AG20443 (cell line): ENCODE measurements at regions not wholly inside any gene's neighbourhood (a gene's known extent, or its start where the extent isn't known, plus 50 kb on each side); places are given as distances from the start of the nearest gene placed in this dataset.
"Not testable (repeated sequence)": the region's sequence is repeated elsewhere in the genome, so short reads cannot be mapped to it uniquely, and the experiment has no call there.

Experiments
- DNase-seq: peaks from one replicate; pipeline ENCODE4 v3.0.0; 2012; ENCODE audit warnings: low spot score, mixed read lengths

DNA sequence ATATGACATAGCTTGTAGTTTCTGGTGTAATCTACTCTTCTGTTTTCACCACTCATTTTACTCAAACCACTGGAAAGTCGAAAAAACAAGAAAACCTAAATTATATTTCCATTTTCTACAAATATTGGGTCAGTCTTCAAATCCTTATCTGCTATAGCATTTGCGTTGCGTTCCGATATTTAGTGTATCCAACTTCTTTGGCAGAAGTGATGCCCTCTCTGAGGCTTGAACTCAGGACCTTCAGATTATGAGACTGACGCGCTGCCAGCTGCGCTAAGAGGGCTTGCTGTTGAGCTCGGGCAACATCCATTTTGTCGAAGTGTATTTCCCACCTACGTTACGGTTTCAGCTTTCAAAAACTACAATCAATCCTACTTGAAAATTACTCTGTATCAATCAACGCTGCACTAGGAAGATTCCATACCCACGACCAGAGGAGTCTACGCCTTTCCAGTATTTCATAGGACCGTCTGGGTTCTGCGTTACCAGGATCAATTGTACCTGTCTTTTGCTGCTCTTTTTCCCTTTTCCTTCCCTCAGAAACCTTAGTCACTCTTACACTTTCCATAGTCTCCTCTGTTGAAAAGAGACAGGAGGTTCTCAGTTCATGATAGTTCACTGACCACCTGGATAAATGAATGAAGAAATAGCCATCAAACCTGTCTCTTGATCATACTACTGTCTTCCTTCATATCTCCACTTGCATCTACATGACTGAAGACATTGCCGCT is 140.5 kb upstream of the ZNF322 start:
- not testable (repeated sequence) for DNase-seq

DNA sequence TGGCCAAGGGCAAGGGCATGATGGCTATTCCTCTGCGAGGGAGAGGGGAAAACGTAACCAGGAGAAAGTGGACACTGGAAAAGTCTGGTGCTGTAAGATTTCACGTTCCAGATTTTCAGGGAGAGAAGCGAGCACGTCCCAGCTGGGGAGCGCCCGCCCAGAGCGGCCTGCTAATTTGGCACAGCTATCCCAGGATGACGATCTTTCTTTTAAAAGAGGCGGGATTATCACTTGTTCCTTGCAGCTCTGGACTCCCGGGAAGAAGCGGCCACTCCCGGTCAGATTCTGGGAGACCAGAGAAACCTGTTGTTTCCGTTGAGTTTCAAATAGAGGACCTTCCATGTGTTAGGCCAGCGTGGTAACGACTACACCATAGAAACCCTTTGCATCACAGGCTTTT is 144.2 kb upstream of the ZNF322 start:
- DNase-seq, result not testable (repeated sequence)

DNA sequence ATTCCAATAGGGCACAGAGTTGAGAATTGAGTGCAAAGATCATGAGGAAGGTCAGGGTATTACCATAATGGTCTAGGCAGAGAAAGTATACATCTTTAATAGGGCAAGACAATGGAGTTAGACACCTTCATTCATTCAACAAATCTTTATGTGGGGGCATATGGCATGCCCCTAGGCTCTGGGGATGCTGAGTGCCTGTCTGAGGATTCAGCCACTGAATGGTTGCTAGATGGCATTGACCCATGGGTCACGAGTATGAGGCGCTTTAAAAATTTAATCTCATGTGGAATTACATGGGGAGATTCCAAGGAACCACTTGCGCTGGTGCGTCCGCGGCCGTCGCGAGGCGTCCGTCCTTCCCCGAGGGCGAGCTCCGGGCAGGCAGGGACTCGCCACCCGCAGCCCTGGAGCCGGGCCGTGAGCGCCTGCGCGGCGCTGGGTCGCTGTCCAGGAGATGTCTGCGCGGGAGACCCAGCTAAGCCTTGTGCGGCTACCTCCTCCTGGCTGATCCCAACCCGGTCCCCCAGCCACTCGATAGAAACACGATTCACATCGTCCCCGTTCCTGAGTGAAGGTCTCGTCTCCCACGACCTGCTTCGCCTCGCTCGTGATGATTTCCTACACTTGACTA is 152.1 kb upstream of the ZNF322 start:
- not testable (repeated sequence) for DNase-seq

DNA sequence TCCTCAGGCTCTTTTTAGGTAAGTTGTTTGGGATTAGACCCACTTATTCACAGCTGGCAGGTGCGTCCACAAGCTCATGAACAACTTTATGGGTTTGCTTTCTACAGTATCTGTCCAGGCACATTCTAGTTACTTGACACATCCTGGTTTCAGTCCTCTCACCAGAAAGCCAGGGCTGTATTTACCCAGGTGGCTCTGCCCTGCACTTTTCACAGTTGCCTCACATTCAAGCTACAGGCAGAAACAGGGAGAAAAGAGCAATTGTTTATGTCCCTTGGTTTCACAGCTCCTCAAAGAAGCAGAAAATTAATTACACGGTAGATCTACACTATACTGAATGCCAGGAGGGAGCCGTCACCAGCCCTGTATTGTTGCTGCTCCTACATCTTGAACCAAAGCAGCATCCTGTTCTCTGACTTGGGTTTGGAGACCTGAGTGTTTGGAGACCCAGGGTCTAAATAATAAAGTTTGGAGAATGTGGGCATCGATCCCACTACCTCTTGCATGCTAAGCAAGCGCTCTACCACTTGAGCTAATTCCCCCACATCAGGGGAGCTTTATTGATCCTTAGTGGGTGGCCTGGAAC is 159.2 kb upstream of the ZNF322 start:
- not testable (repeated sequence) for DNase-seq

DNA sequence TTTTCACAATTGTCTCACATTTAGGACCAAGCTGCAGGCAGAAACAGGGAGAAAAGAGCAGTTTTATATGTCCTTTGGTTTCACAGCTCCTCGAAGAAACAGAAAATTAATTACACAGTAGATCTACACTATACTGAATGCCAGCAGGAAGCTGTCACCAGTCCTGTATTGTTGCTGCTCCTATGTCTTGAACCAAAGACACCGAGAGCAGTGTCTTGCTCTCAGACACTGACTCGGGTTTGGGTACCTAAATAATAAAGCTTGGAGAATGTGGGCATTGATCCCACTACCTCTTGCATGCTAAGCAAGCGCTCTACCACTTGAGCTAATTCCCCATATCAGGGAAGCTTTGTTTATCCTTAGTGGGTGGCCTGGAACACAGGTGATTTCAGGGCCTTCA is 168.4 kb upstream of the ZNF322 start:
- DNase-seq, result not testable (repeated sequence)

DNA sequence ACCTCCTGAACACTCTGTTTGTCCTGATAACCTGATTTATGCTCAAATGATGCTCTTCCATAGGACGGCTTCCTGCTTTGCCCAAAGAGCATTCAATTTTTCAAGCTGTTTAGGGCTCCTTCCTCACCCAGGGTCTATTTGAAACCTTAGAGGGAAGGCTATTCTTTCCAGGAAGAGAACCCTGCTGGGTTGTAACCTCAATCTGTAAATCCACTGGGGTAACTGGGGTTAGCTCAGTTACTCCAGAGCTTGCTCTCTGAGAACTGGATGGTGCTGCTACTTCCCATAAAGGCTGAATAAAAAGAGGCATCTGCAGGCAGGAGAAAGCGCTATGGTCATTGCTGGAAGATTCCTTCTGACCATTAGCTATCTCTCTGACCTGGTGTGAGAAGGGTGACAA is 169.9 kb upstream of the ZNF322 start:
- DNase-seq, result not testable (repeated sequence)

DNA sequence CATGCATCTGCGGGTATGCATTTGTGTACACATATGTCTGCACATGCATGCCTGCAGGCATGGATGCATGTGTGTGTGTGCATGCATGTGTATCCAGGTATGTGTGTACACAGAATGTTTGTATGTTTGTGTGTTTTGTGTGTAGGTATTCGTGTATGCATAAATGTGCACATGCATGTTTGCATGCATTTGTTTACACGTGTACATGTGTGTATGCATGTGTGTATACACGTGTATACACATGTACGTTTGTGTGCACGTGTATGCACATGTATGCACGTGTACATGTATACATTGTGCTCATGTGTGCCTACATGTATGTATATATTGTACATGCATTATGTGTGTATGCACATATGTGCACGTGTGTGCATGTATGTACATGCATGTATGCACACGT is 171.4 kb upstream of the ZNF322 start:
- not testable (repeated sequence) for DNase-seq

DNA sequence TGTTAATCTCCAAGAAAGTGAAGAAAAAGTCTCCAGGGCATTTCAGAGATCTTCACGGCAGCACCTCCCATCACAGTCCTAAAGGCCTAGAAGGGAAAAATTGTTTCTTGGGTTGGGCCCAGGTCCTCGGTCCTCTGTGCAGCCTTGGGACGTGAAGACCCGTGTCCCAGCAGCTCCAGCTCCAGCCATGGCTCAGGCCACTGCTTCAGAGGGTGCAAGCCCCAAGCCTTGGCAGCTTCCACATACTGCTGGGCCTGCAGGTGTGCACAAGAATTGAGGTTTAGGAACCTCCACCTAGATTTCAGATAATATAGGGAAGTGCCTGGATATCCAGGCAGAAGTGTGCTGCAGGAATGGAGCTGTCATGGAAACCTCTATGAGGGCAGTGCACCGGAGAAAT is 176.2 kb upstream of the ZNF322 start:
- DNase-seq, result not testable (repeated sequence)

DNA sequence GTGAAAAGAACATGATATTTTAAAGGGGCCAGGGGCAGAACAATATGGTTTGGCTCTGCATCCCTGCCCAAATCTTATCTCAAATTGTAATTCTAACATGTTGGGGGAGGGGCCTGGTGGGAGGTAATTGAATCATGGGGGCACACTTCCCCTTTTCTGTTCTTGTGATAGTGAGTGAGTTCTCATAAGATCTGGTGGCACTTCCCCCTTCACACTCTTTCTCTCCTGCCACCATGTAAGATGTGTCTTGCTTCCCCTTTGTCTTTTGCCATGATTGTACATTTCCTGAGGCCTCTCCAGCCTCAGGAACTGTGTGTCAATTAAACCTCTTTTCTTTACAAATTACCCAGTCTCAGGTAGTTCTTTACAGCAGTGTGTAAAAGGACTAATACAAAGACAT is 177.1 kb upstream of the ZNF322 start:
- not testable (repeated sequence) for DNase-seq

DNA sequence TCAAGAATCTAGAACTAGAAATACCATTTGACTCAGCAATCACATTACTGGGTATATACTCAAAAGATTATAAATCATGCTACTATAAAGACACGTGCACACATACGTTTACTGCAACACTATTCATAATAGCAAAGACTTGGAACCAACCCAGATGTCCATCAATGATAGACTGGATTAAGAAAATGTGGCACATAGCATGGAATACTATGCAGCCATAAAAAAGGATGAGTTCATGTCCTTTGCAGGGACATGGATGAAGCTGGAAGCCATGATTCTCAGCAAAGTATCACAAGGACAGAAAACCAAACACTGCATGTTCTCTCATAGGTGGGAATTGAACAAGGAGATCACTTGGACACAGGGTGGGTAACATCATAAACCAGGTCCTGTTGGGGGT is 185.3 kb upstream of the ZNF322 start:
- DNase-seq, result not testable (repeated sequence)

DNA sequence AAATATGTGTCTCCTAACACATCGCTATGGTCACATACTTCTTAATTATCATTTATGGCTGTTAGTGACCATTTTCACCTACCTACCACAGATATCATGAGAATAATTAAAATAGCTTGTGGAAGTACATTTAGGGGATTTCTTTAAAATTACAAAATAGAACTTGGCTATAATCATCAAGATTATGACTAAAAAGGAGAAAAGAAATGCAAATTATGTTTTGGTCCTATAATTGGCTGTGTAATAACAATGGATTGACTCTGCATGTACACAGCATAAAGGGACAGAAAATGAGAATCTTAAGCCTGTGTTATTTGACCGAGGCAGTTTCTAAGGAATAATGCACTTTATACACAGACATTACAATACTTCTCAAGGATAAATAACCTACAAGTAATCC is 197.7 kb upstream of the ZNF322 start:
- not testable (repeated sequence) for DNase-seq

DNA sequence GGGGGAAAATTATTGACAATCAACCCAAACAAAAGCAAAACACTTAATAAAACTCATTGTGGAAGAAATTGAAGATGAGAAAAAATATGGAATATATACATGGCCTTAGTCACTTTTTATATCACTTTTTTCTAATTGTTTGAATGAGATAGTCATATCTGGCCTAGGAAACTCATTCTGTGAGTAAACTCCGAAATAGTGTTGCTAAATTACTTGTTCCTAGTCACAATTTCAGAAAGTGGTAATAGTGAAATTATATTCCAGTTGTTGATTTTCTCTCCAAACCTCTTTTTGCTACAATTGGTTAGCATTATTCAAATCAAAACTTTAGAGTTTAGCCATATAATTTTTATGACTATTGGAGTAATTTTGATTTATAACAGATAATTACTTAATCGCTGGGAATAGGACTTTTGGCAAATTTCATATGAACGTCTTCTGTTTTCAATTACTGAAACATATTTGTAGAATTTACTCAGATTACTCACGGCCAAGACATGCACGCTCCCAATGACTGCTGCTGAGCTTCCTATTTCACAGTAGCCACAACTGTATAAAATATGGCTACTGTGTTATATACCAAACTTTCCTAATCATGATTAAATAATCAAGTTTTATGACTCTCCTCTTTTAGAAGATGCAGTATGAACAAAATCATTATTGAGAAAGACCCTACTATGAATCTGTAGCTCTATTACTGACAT is 199.7 kb upstream of the ZNF322 start:
- DNase-seq, result not testable (repeated sequence)

DNA sequence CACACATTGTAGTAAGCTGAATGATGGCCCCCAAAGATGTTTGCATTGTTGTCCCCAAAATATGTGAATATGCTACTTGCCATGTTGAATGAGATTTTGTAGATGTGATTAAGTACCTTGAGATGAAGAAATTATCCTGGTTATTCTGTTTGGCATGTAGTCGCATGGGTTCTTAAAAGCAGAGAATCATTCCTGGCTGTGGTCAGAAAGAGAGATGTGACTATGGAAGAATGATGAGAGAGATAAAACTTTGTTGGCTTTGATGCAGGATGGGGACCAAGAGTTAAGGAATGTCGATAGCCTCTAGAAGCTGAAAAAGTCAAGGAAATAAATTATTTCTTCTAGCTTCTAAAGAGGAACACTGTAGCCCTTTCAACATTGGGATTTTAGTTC is 200.2 kb upstream of the ZNF322 start:
- not testable (repeated sequence) for DNase-seq

DNA sequence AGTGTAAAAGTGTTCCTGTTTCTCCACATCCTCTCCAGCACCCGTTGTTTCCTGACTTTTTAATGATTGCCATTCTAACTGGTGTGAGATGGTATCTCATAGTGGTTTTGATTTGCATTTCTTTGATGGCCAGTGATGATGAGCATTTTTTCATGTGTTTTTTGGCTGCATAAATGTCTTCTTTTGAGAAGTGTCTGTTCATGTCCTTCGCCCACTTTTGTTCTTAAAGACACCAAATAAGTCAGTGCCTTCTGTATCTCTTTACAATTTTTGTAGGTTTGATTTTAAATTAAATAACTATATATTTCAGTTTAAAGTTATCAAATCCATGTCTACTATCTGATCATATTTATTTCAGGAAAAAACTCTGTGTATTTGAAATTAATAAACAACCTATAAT is 202.4 kb upstream of the ZNF322 start:
- not testable (repeated sequence) for DNase-seq

DNA sequence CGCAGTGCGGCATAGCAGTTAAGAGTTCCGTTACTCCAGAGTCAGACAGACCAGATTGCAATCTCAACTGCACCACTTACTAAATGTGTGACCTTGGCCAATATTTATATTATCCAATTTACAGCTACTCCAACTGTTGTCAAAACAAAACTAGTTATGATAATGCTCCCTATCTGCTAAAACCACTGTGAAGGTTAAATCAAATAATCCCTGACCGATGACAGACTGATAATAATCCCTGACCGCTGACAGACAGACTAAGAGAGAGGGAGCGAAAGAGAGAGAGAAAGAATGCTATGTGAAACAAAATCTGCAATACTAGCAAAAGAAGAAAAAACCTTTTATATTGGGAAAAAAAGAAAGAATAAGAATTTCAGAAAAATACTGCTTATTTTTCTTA is 204.1 kb upstream of the ZNF322 start:
- not testable (repeated sequence) for DNase-seq

DNA sequence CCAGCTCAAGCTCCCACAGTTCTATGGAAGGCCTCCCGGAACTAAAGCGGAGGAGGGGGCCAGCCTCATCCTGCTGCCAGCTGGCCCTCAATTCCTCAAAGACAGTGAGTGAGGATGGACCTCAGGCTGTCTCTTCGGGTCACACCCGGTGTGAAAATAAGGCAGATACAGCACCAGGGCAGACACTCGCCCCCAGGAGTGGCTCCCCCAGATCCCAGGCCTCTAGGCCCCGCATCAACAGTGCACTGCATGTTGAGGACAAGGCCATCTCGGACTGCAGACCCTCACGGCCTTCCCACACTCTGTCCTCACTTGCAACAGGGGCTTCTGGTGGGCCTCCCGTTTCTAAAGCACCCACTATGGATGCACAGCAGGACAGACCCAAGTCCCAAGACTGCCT is 239.2 kb upstream of the ZNF322 start:
- not testable (repeated sequence) for DNase-seq

DNA sequence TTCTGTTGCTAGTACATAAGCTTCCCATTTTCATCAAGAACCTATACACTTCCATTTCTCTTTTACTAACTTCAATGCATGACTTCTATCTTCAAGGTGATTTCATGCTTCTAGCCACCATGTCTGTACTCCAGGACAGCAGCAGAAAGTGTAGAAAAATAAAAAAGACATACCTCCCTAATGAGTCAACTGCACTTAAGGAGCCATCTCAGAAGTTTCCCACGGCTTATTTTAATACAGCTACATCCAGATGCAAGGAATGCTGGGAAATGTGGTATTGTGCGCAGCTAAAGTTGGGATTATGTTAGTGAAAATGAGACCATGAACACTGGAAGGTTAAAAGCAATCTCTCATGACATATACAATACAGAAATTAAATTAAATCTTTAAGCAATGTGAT is 264.7 kb upstream of the ZNF322 start:
- DNase-seq, result not testable (repeated sequence)

DNA sequence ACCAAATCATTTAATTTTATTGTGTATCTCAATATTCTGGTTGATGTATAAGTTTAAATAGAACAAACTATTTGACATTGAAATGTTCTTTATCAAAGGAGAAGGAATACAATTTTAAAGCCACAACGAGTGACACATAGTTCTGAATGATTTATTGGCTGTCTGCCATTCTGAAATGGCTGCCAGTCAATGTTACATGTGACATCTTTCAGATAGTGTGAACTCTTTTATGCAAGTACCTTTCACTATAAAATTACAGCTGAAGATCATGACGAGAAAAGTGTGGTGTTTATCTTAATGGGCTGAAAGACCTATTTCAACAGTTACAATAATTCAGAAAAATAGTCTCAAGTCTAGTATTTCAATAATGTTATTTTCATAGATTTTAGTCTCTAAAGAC is 268.6 kb upstream of the ZNF322 start:
- DNase-seq, result not testable (repeated sequence)

DNA sequence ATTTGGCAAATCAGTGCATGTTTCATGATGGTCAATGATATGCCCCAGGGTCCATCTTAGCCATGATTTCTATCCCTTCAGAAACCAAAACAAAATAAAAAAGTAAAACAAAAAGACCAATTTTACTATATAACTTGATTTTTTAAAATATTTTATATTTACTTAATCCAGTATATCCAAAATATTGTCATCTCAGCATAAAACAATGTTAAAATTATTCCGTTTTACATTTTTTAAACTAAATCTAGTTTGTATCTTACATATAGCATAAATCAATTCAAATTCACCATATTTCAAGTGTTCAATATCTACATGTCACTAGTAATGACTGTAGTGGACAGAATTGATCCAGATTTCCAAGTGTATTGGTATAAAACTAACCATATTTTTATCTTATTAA is 277.7 kb upstream of the ZNF322 start:
- not testable (repeated sequence) for DNase-seq

DNA sequence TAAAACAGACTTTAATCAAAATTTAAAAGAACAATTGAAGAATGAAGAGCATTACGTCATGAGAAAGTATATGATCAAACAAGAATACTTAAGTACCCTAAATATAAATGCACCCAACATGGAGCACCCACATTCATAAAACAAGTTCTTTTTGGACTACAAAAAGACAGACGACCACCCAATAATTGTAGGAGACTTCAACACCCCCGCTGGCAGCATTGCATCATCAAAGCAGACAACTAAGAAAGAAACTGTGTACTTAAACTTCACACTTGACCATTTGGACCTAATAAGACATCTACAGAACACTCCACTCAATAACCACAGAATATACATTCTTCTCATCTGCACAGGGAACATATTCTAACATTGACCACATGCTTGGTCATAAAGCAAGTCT is 291.7 kb upstream of the ZNF322 start:
- DNase-seq, result not testable (repeated sequence)

DNA sequence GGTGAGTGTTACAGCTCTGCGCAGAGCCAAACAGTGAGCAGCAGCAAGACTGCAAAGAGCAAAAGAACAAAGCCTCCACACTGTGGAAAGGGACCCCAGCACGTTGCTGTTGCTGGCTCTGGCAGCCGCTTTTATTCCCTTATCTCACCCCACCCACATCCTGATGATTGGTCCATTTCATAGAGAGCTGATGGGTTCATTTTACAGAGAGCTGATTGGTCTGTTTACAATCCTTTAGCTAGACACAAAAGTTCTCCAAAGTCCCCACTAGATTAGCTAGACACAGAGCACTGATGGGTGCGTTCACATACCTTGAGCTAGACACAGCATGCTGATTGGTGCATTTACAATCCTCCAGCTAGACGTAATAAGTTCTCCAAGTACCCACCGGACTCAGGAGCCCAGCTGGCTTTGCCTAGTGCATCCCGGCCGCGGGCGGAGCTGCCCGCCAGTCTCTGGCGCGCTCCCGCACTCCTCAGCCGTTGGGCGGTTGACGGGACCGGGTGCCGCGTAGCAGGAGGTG is 291.4 kb upstream of the PRSS16 start:
- DNase-seq, result not testable (repeated sequence)

DNA sequence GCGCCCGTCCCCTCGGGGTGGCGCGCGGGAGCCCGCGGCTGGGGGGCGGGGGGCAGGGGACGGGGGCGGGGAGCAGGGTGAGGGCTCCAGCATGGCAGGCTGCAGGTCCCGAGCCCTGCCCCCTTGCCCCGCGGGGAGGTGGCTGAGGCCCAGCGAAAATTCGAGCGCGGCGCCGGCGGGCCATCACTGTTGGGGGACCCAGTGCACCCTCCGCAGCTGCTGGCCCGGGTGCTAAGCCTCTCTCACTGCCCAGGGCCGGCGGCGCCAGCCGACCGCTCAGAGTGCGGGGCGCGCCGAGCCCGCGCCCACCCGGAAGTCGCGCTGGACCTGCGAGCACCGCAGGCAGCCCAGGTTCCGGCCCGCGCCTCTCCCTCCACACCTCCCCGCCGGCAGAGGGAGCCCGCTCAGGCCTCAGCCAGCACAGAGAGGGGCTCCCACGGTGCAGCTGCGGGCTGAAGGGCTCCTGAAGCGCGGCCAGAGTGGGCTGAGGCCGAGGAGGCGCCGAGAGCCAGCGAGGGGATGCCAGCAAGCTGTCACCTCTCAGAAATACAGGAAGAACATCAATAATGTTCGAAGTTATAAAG is 290.8 kb upstream of the PRSS16 start:
- not testable (repeated sequence) for DNase-seq
